ENCODE measurements at regions not wholly inside any gene's neighbourhood (a gene's known extent, or its start where the extent isn't known, plus 50 kb on each side); places are given as distances from the start of the nearest gene placed in this dataset.

DNA sequence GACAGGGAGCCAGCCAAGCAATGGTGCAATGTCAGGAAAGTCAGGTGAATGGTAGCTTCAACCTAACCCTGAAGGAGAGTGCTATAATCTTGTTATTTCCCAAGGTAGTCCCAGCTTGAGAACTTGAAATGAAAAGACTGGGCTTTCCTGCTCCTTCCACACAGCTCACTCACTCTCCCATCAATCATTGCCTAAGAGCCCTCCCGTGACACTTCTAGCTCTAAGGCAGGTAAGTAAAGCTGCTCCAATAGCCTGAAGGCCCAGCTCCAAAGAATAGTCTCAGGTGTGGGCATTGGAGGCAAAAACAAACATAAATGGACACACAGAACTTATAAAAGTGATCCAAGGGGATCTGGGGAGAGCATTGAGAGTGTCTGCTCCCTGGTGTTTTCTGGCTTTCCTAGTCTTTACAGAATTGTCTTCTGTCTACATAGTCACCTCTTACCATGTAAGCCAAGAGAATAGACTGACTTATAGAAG, 63.1 kb upstream of the TBC1D5 start:
- intact Hi-C loops (cut with DNase I; ENCODE audit: low total_unique reads), result no loop called here
- Histone ChIP-seq H3K4me3 (no peak overlapping the region), H3K27me3 (replicated peaks in 1 of 7) (no peaks in the 10 kb centered on the region), H3K36me3 (no peaks in the 10 kb centered on the region), H3K27ac (no peak overlapping the region), H3K4me1 (peaks cover 0 to 5% (median 0%) of the 10 kb centered on the region in 6 donors), H3K9me3 (no peaks in the 10 kb centered on the region)
- TF ChIP-seq POLR2A (IDR thresholded peaks at IDR 0.05), result no peak
- TF ChIP-seq POLR2AphosphoS5 (IDR thresholded peaks at IDR 0.05), result no peak
- TF ChIP-seq, protein P1, sequence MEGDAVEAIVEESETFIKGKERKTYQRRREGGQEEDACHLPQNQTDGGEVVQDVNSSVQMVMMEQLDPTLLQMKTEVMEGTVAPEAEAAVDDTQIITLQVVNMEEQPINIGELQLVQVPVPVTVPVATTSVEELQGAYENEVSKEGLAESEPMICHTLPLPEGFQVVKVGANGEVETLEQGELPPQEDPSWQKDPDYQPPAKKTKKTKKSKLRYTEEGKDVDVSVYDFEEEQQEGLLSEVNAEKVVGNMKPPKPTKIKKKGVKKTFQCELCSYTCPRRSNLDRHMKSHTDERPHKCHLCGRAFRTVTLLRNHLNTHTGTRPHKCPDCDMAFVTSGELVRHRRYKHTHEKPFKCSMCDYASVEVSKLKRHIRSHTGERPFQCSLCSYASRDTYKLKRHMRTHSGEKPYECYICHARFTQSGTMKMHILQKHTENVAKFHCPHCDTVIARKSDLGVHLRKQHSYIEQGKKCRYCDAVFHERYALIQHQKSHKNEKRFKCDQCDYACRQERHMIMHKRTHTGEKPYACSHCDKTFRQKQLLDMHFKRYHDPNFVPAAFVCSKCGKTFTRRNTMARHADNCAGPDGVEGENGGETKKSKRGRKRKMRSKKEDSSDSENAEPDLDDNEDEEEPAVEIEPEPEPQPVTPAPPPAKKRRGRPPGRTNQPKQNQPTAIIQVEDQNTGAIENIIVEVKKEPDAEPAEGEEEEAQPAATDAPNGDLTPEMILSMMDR (IDR thresholded peaks at IDR 0.05 in 8 of 11, conservative IDR thresholded peaks at IDR 0.05 in 3 of 11), result no peak
- 75 to 95% (median 91%) methylated on average over 1 of the region's 1 CpG for WGBS, 5 donors
- DNase-seq, result no peak

DNA sequence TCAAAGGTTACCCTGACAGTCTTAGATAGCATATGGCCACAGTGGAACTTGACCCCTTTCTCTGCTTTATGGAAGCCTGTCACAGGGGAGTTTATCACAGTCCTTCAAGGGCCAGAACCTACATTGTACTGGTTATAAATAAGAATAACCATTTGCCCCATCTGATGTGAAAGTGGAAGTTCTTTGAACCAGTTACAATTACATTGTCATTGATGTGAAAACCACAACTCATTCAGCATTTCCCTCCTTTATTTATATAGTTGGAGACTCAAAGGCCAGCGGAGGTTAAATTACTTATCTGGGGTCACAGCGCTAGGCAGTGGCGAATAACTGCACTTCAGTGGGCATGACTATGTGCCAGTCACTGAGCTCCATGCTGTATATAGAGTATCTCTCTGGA, 60.5 kb upstream of the TBC1D5 start:
- Histone ChIP-seq H3K27ac (no peak overlapping the region), H3K36me3 (no peaks in the 10 kb centered on the region), H3K4me1 (peaks cover 0 to 5% (median 0%) of the 10 kb centered on the region in 6 donors), H3K4me3 (no peak overlapping the region), H3K9me3 (no peaks in the 10 kb centered on the region), H3K27me3 (replicated peaks in 1 of 7) (no peaks in the 10 kb centered on the region)
- no peak for DNase-seq
- TF ChIP-seq, protein P1 (IDR thresholded peaks at IDR 0.05 in 8 of 11, conservative IDR thresholded peaks at IDR 0.05 in 3 of 11), result no peak
- no peak for TF ChIP-seq POLR2AphosphoS5 (IDR thresholded peaks at IDR 0.05)
- no peak for TF ChIP-seq POLR2A (IDR thresholded peaks at IDR 0.05)
- intact Hi-C loops (cut with DNase I; ENCODE audit: low total_unique reads), result no loop called here
- WGBS, 5 donors, result 27 to 41% (median 39%) methylated on average over 3 of the region's 3 CpGs

GRCh38 chr3:17801131-17801530, 58.7 kb upstream of the TBC1D5 start:
- Histone ChIP-seq H3K27ac (no peak overlapping the region), H3K4me3 (no peak overlapping the region), H3K27me3 (replicated peaks in 1 of 7) (no peaks in the 10 kb centered on the region), H3K4me1 (peaks cover 0 to 5% (median 0%) of the 10 kb centered on the region in 6 donors), H3K36me3 (no peaks in the 10 kb centered on the region), H3K9me3 (no peaks in the 10 kb centered on the region)
- TF ChIP-seq, protein P1 (IDR thresholded peaks at IDR 0.05 in 8 of 11, conservative IDR thresholded peaks at IDR 0.05 in 3 of 11), result no peak
- no peak for TF ChIP-seq POLR2A (IDR thresholded peaks at IDR 0.05)
- TF ChIP-seq POLR2AphosphoS5 (IDR thresholded peaks at IDR 0.05), result no peak
- 84 to 97% (median 91%) methylated on average over 1 of the region's 1 CpG for WGBS, 5 donors
- intact Hi-C loops (cut with DNase I; ENCODE audit: low total_unique reads), result no loop called here
- no peak for DNase-seq

DNA sequence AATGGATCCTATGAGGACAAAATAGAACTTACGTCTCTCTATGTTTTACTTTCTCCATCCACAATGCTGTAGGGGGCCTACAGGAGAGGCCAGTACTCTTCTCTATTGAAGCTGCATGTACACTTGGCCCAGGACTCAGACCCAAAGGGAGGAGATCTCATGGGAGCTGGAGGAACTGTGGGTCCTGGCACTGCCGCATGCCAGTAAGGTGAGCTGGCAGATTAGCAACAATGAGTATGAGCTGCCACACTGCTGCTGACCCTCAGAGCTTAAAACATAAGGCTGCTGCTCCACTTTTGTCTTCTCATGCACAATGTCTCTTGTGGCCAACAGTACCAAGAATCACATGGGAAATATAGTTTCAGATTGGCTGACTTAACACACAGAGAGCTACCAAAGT, 57.8 kb upstream of the TBC1D5 start:
- H3K9me3 ChIP-seq, result no peaks in the 10 kb centered on the region
- H3K27ac ChIP-seq, result no peak overlapping the region
- no peaks in the 10 kb centered on the region for H3K27me3 ChIP-seq (replicated peaks in 1 of 7)
- peaks cover 0 to 5% (median 0%) of the 10 kb centered on the region in 6 donors for H3K4me1 ChIP-seq
- TF ChIP-seq, protein P1 (IDR thresholded peaks at IDR 0.05 in 8 of 11, conservative IDR thresholded peaks at IDR 0.05 in 3 of 11), result no peak
- intact Hi-C loops (cut with DNase I; ENCODE audit: low total_unique reads), result no loop called here
- WGBS, 5 donors, result 92 to 98% (median 96%) methylated on average over 2 of the region's 2 CpGs
- no peaks in the 10 kb centered on the region for H3K36me3 ChIP-seq
- H3K4me3 ChIP-seq, result no peak overlapping the region
- DNase-seq, result no peak
